ENCODE measurements at regions not wholly inside any gene's neighbourhood (a gene's known extent, or its start where the extent isn't known, plus 50 kb on each side); places are given as distances from the start of the nearest gene placed in this dataset.

GRCh38 chr6:26295691-26296555 lies 69.1 kb upstream of the BTN3A2 start:
- no peak for DNase-seq

- no peak for DNase-seq
These were observed 68.5 kb upstream of the BTN3A2 start for GRCh38 chr6:26296556-26296856.

- no peak for DNase-seq
These were observed 67.9 kb upstream of the BTN3A2 start for GRCh38 chr6:26296857-26297648.

GRCh38 chr6:26299286-26300042 lies 65.5 kb upstream of the BTN3A2 start:
- DNase-seq: peak; percentile 56

- no peak for DNase-seq
These were observed 65.0 kb upstream of the BTN3A2 start for GRCh38 chr6:26300043-26300331.

- no peak for DNase-seq
These were observed 64.6 kb upstream of the BTN3A2 start for GRCh38 chr6:26300359-26300758.

GRCh38 chr6:26300828-26301227 lies 64.2 kb upstream of the BTN3A2 start:
- DNase-seq: no peak

GRCh38 chr6:26301638-26302037 lies 63.4 kb upstream of the BTN3A2 start:
- DNase-seq: no peak

GRCh38 chr6:26302941-26303559 lies 61.9 kb upstream of the BTN3A2 start:
- no peak for DNase-seq

GRCh38 chr6:26304213-26304796 lies 60.7 kb upstream of the BTN3A2 start:
- no peak for DNase-seq

GRCh38 chr6:26304797-26305640 lies 60.0 kb upstream of the BTN3A2 start:
- peak; percentile 91 for DNase-seq

GRCh38 chr6:26305641-26305969 lies 59.4 kb upstream of the BTN3A2 start:
- DNase-seq: no peak

GRCh38 chr6:26306232-26306631 lies 58.8 kb upstream of the BTN3A2 start:
- peak; percentile 54 for DNase-seq

GRCh38 chr6:26307850-26308249 lies 57.1 kb upstream of the BTN3A2 start:
- no peak for DNase-seq

- DNase-seq: peak; percentile 86
These were observed 55.3 kb upstream of the BTN3A2 start for GRCh38 chr6:26309731-26310142.

GRCh38 chr6:26311012-26311384 lies 54.0 kb upstream of the BTN3A2 start:
- peak; percentile 86 for DNase-seq

- peak; percentile 90 for DNase-seq
These were observed 53.5 kb upstream of the BTN3A2 start for GRCh38 chr6:26311385-26312095.

GRCh38 chr6:26312096-26312463 lies 52.9 kb upstream of the BTN3A2 start:
- DNase-seq: no peak

- peak; percentile 94 for DNase-seq
These were observed 52.2 kb upstream of the BTN3A2 start for GRCh38 chr6:26312501-26313397.
